GM12874 (cell line): ENCODE measurements at regions not wholly inside any gene's neighbourhood (a gene's known extent, or its start where the extent isn't known, plus 50 kb on each side); places are given as distances from the start of the nearest gene placed in this dataset.

ENCODE experiments used
- TF ChIP-seq, protein P1 (sequence below): IDR thresholded peaks from 2 replicates; pipeline ENCODE4 v1.5.1; 2011; ENCODE audit warnings: low read depth, mild to moderate bottlenecking, control low read depth, low read length, moderate library complexity; ENCODE audit not compliant: insufficient read depth

- TF ChIP-seq, protein P1, sequence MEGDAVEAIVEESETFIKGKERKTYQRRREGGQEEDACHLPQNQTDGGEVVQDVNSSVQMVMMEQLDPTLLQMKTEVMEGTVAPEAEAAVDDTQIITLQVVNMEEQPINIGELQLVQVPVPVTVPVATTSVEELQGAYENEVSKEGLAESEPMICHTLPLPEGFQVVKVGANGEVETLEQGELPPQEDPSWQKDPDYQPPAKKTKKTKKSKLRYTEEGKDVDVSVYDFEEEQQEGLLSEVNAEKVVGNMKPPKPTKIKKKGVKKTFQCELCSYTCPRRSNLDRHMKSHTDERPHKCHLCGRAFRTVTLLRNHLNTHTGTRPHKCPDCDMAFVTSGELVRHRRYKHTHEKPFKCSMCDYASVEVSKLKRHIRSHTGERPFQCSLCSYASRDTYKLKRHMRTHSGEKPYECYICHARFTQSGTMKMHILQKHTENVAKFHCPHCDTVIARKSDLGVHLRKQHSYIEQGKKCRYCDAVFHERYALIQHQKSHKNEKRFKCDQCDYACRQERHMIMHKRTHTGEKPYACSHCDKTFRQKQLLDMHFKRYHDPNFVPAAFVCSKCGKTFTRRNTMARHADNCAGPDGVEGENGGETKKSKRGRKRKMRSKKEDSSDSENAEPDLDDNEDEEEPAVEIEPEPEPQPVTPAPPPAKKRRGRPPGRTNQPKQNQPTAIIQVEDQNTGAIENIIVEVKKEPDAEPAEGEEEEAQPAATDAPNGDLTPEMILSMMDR = no peak
Observed at GRCh38 chr3:40810813-40811212, 286.1 kb downstream of the ZNF621 start.

DNA sequence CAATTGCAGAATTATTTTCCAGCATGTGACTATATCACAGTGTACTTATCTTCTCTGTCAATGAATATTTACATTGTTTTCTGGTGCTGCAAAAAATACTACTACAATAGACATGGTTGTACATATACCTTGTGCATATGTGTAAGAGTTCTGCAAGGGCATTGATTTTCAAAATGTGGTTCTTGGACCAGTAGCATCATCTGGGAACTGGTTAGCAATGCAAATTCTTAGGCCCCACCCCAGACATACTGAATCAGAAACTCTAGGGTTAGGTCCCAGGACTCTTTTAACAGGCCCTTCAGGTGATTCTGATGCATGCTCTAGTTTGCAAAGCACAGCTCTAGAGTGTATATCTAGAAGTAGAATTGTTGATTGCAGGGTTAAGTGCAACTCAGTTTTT is 292.3 kb downstream of the ZNF621 start:
- TF ChIP-seq, protein P1 = no peak

GRCh38 chr3:40821315-40821714 is 296.6 kb downstream of the ZNF621 start:
- TF ChIP-seq, protein P1 = no peak

DNA sequence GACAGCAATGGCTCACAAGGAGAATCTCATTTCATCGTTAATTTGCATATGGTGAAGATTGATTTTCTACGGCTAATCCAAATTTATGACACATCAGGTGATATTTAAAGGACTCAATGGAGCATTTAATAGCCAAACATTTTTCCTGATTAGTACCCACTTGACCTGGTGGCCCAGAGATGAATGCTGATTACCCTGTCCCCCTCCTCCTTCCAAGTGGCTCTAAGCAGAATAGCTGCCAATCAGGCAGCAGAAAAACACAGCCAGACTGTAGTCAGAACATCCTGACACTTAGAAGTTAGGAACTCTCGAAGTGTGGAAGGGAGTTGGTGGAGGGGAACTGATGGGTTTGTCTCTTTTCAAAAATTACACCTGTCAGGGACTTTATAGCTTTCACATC is 302.5 kb downstream of the ZNF621 start:
- TF ChIP-seq, protein P1 = no peak

DNA sequence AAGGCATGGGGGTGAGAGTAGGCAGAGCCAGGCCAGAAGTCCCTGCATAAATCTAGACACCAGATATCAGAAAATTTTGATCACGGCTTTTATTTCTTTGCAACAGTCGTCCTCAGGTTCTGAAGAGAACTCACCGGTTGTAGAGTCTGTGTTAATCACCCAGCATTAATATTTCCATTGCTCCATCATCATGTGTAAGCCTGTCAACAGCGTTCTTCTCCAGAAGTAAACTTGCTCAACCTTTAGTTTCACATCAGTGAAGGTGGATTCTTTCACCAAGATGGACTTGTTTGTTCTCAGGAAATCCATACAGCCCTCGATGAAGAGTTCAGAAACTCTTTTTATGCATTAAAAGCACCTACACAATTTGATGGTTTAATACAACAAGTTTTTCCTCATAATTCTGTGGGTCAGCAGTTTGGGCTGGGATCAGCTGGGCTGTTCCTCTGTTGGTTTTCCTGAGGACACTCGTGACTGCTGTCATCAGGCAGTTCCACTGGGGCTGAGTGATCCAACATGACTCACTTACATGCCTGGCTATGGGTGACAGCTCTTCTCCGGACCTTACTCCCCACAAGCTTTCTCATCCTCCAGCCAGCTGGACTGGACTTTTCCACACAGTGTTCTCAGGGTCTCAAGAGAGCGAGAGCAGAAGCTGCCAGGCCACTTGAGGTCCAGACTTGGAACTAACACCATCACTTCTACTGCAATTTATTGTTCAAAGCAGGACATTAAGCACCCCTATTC is 303.4 kb downstream of the ZNF621 start:
- TF ChIP-seq, protein P1 = no peak

DNA sequence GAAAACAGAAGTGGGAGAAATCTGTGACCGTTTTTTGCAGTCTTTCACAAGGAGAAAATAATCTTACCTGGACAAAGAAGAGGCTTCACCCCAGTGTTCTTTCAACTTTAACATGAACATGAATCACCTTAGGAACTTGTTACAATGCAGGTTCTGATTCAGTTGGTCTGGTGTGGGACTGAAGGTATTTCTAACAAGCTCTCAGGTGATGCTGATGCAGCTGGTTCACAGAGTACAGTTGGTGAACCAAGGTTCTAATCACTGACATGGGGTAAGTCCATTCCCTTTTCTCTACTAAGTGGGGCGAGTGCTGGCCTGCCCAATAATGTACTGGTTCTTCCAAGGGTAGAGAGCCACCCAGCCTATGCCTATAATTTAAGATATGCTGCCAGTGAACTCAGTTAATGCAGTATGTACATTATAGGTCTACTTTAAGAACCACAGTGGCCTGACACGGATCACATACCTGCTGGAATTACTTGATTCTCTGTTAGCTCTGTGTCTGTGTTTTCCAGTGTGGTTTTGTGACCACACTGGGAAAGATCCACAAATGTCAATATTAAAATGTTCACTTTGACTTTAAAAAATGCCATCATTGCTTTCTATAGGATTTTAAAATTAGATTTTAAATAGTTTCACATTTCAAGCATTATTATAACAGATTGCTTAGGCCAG is 304.1 kb downstream of the ZNF621 start:
- TF ChIP-seq, protein P1 = no peak

- TF ChIP-seq, protein P1 = no peak
Observed at GRCh38 chr3:40829876-40830275, 305.1 kb downstream of the ZNF621 start.
